ENCODE measurements at regions not wholly inside any gene's neighbourhood (a gene's known extent, or its start where the extent isn't known, plus 50 kb on each side); places are given as distances from the start of the nearest gene placed in this dataset.

- Histone ChIP-seq H3K27me3 (no peaks in the 10 kb centered on the region), H3K4me1 (no peaks in the 10 kb centered on the region), H3K9me3 (no peaks in the 10 kb centered on the region), H3K36me3 (no peaks in the 10 kb centered on the region), H3K27ac (no peak overlapping the region), H3K4me3 (replicated peaks in 1 of 3) (no peak overlapping the region)
- WGBS, 2 donors: 34% methylated on average over 5 of the region's 5 CpGs
- intact Hi-C loops (cut with DNase I): no loop called here
- TF ChIP-seq CTCF (IDR thresholded peaks at IDR 0.05): no peak
- TF ChIP-seq POLR2A (IDR thresholded peaks at IDR 0.05): no peak
- DNase-seq: no peak
These were observed 124.1 kb upstream of the E2F7 start for GRCh38 chr12:77189458-77189857.

DNA sequence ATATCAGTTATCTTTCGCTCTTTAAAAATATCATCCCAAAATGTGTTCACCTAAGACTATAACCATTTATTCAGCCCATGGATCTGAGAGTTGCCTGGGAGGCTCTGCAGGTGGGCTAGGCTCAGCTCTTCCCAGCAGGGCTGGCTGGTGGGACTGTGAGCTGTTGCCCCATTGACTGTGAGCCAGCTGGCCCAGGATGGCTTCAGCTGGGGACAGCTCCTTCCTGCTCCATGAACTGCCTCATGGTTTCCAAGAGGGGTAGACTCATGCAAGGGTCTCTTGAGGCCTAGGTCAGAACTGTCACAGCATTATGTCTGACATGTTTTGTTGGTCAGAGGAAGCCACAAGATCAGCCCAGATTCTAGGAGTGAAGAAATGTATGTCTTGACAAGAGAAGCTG lies 114.1 kb upstream of the E2F7 start:
- Histone ChIP-seq H3K27ac (no peak overlapping the region), H3K36me3 (no peaks in the 10 kb centered on the region), H3K4me1 (no peaks in the 10 kb centered on the region), H3K9me3 (no peaks in the 10 kb centered on the region), H3K27me3 (no peaks in the 10 kb centered on the region), H3K4me3 (replicated peaks in 1 of 3) (no peak overlapping the region)
- no peak for DNase-seq
- intact Hi-C loops (cut with DNase I): no loop called here
- 100% methylated on average over 1 of the region's 1 CpG for WGBS, 2 donors
- no peak for TF ChIP-seq POLR2A (IDR thresholded peaks at IDR 0.05)
- TF ChIP-seq CTCF (IDR thresholded peaks at IDR 0.05): no peak

GRCh38 chr12:77167801-77168200 lies 102.4 kb upstream of the E2F7 start:
- Histone ChIP-seq H3K9me3 (no peaks in the 10 kb centered on the region), H3K4me1 (no peaks in the 10 kb centered on the region)

DNA sequence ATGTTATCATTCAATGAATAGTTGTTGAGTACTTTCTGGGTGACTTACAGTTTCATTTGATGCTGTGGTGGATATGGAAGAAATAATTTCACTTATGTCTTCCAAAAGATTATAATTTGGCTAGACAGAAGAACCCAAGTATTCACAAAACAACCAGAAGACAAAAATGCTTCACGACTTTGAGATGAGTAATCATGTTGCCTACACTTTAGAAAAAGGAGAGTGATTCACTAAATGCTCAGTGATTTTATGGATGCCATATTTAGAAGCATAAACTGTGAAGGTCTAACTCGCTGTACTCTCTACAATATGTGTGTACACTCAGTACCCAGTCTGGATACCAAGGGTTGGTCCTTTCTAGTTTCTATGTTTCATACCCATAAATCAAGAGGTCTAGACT lies 101.3 kb upstream of the E2F7 start:
- 79 to 82% methylated on average over 2 of the region's 2 CpGs for WGBS, 2 donors
- no peak for DNase-seq
- H3K4me3 ChIP-seq (replicated peaks in 1 of 3): no peak overlapping the region

More at GRCh38 chr12:77167801-77168200, 102.4 kb upstream of the E2F7 start:
- H3K27me3 ChIP-seq: no peaks in the 10 kb centered on the region
- intact Hi-C loops (cut with DNase I): no loop called here
- H3K36me3 ChIP-seq: no peaks in the 10 kb centered on the region
- no peak for DNase-seq
- no peak overlapping the region for H3K27ac ChIP-seq
- WGBS, 2 donors: 91 to 92% methylated on average over 2 of the region's 2 CpGs
- TF ChIP-seq POLR2A (IDR thresholded peaks at IDR 0.05): no peak
- no peak for TF ChIP-seq CTCF (IDR thresholded peaks at IDR 0.05)
- no peak overlapping the region for H3K4me3 ChIP-seq (replicated peaks in 1 of 3)

More for the DNA sequence above, 101.3 kb upstream of the E2F7 start:
- Histone ChIP-seq H3K27me3 (no peaks in the 10 kb centered on the region), H3K4me1 (no peaks in the 10 kb centered on the region), H3K27ac (no peak overlapping the region), H3K9me3 (no peaks in the 10 kb centered on the region), H3K36me3 (no peaks in the 10 kb centered on the region)
- intact Hi-C loops (cut with DNase I): no loop called here
- TF ChIP-seq CTCF (IDR thresholded peaks at IDR 0.05) (no peak), POLR2A (IDR thresholded peaks at IDR 0.05) (no peak)

Measured in thyroid gland (tissue), 4 donors.